SHP77 (cell line): ENCODE measurements at regions not wholly inside any gene's neighbourhood (a gene's known extent, or its start where the extent isn't known, plus 50 kb on each side); places are given as distances from the start of the nearest gene placed in this dataset.
"Not testable (repeated sequence)": the region's sequence is repeated elsewhere in the genome, so short reads cannot be mapped to it uniquely, and the experiment has no call there.

Source experiments
- DNase-seq, 2 experiments: peaks; one replicate each; lab custom pipeline; 2025; lab: John Stamatoyannopoulos, UW

- no peak for DNase-seq
Observed at GRCh38 chr5:8561224-8561840, 692.4 kb downstream of the MTRR start.

GRCh38 chr5:8561854-8562253 is 692.9 kb downstream of the MTRR start:
- DNase-seq, result no peak

DNA sequence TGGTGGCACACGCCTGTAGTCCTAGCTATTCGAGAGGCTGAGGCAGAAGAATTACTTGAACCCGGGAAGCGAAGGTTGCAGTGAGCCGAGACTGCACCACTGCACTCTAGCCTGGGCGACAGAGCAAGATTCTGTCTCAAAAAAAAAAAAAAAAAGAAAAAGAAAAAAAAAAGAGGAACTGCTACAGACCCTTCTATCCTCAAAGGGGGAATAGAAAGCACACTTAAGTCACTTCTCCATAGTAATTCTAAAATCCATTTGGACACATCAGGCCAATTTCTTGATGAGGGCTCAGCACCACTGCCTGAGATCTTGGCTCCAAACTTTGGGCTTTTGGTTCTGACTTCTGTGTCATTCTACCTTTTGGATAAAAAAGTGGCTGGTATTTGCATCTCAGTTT is 694.6 kb downstream of the MTRR start:
- DNase-seq, result not testable (repeated sequence)

DNA sequence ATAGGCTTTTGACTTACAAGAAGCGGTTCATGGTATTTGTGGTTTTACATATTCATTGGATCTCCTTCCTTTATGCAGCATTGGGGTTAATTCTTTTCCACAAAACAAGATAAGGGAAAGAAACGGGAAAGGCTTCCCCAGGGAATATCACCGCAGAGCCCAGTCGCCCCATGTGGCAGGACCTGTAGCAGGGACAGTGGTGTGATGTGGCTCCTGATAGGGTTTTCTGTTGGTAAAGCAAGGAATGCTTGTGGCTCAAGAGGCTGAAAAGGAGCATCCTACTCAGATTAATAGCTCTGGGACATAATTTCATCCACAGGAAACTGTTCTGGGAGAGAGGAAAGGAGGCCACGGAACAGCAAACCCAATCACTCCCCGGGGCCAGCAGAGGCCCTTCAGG is 699.9 kb downstream of the MTRR start:
- no peak for DNase-seq

DNA sequence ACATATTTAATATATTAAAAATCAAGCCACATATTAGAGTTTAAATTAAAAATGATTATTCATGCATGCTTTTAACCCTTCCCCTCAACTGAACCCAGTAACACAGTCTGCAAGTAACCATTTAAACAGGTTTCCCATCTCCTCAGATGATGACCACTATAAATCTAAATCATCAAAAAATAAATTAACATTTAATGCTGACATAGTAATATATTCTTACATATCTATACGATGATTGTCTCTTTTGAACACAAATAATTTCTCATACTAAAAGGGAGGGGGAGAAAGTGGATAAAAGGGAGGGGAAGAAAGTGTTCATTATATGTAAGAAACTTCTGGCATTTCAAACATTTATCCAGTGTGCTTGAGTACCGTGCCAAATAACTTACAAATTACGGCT is 701.6 kb downstream of the MTRR start:
- DNase-seq, result no peak

DNA sequence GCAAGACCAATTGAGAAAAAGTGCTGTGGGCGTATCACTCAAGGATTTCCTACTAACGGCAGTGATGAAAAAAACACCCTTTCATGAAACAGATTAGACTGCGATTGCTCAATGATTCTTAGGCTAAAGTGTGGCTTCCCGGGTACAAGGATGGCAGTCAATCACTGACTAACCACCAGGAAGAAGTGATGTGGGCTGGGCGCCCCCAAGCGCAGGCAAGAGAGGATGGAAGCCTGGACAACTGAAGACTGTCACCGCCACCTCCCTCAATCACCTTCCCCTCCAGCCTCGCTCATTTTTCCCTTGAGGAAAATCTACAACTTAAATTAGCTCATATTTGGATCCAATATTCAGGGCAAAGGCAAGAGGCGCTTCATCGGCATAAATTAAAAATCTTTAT is 707.2 kb downstream of the MTRR start:
- DNase-seq, result no peak

DNA sequence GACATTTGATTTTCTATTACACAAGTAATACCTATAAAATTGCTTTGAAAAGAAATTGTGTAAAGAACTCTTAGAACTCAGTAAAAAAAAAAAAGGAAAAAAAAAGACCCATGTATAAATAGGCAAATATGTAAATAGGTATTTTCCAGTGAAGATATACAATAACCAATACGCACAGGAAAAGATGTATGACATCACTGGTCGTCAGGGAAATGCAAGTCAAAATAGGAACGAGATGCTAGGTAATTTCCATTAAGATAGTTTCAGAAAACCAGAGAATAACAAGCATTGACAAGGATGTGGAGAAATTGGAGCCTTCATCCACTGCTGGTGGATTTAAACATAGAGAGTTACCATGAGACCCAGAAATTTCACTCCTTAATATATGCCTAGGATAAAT is 708.8 kb downstream of the MTRR start:
- DNase-seq, result no peak

DNA sequence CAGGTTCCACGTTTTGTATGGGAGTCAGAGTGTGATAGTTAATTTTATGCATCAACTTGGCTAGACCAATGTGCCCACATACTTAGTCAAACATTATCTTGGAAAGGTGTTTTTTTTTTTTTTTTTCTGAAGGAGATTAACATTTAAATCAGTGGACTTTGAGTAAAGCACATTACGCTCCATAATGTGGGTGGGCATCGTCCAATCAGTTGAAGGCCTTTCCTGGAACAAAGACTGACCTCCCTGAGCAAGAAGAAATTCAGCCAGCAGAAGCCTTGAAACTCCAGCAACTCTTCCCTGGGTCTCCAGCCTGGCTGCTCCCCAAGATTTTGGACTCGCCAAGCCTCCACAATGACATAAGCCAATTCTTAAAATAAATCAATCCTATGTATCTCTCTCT is 711.4 kb downstream of the MTRR start:
- DNase-seq, result no peak

DNA sequence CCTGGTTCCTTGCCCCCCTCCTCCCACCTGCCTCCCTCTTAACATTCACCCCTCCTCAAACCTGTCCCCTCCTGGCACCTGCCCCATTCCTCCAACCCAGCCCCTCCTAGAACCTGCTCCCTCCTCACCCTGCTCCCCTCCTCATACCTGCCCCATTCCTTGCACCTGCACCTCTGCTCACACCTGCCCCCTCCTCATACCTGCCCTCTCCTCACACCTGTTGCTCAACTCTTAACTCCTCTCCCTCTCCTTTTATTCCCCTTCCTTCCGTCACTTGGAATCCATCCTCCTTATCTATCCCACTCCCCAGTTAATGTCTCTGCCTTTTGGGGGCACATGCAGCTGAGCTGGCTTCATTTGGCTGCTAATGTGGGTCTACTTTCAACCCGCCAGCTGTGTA is 712.1 kb downstream of the MTRR start:
- no peak for DNase-seq

DNA sequence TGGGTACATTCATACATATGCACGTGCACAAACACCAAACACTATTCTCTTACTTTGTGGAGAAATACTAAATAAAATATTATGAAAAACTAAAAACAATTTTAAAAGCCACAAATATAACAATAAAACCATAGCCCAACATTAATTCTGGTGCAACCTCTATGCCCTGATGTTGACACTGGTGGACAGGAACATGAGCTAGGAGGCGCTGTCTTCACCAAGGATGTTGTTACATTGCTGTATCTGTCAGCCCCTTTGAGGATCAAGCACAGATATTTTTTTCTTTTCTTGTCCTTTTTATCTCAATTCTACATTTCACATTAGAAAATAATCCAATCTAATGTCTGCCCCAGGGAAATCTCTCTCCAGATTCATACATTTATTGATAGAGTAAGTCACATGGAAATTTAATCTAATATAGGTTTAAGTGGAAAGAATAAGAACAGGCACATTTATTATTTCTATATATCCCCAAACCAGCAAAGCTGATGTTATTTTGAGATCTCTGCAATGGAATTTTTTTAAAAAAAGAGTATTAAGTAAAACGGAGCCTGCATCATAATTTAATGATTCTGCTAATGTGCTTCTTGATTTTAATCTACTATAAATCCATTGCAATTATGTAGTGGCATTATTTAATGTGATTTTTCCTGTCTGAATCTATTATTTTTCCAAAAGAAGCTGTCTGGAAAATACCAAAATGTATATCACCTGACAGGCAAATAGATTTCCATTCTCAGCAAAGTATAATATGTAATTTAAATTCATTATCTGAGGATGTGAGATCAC is 716.5 kb downstream of the MTRR start:
- DNase-seq, result no peak

DNA sequence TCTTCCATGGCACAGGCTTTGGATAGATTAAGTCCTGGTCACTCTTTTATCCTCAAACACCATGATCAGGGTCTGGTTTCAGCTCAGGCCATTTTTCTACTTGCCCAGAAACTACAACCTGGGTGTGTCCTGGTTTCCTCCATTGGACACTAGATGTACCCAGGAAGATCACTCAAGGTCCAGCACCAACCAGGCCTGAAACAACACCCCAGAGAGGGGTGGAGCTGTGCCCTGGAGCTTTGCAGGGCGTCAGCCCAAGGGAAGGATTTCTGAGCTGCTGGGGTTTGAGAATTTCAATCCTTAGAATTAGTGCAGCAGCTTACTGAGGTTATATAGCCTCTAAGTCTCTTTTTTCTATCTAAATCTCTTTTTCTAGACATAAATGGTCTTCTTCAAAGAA is 722.0 kb downstream of the MTRR start:
- no peak for DNase-seq

- DNase-seq, result no peak
Observed at GRCh38 chr5:8598356-8598755, 729.4 kb downstream of the MTRR start.

- no peak for DNase-seq
Observed at GRCh38 chr5:8598996-8599395, 730.0 kb downstream of the MTRR start.

GRCh38 chr5:8600843-8601242 is 731.9 kb downstream of the MTRR start:
- DNase-seq, result no peak

DNA sequence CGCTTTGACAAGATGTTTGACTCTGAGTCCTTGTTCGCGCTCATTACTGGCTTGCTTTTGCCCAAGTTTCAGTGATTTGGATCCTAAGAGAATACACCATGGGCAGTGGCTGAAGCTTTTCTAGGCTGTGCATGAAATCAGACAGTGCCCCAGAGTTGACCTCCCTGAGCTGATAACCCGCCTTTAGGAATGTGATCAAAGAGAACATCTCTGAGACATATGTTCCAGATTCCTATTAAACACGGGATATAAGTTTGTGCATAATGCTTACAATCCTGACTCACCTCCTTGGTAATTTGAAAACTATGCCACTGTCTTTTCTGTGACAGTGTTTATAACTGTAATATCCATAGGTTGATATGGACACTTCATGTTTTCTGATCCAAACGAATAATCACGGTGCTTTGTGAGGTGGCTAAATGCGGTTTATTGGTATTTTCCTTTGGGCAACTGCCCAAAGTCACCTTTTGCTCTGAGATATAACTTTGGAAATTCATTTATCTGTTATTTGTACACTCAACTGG is 732.9 kb downstream of the MTRR start:
- DNase-seq, result no peak

GRCh38 chr5:8606231-8606630 is 737.3 kb downstream of the MTRR start:
- DNase-seq, result no peak

GRCh38 chr5:8611067-8611466 is 742.1 kb downstream of the MTRR start:
- DNase-seq, result no peak

- no peak for DNase-seq
Observed at GRCh38 chr5:8613078-8613685, 744.2 kb downstream of the MTRR start.

DNA sequence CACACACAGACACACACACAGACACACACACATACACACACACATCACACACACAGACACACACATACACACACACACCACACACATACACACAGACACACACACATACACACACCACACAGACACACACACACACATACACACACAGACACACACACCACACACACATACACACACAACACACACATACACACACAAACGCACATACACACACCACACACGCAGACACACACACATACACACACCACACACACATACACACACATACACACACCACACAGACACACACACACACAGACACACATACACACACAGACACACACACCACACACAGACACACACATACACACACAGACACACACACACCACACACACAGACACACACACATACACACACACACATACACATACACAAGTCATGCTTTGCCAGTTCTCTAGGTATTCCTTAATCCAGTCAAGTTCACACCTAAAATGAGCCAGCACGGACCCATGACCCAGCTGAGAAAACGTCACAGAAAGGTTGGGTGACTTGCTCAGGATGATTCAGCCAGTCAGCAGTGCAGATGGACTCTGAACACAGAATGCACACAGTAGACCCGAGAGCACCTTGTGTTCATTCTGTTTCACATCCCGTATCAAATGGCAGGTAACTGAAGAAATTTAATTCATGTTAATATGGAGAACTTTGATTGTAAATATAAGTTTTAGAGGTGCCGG is 746.4 kb downstream of the MTRR start:
- no peak for DNase-seq

- DNase-seq, result peak; percentile 19 to 49
Observed at GRCh38 chr5:8628521-8628920, 759.6 kb downstream of the MTRR start.

GRCh38 chr5:8633259-8633658 is 764.3 kb downstream of the MTRR start:
- DNase-seq, result no peak

- no peak for DNase-seq
Observed at GRCh38 chr5:8633696-8634095, 764.7 kb downstream of the MTRR start.

DNA sequence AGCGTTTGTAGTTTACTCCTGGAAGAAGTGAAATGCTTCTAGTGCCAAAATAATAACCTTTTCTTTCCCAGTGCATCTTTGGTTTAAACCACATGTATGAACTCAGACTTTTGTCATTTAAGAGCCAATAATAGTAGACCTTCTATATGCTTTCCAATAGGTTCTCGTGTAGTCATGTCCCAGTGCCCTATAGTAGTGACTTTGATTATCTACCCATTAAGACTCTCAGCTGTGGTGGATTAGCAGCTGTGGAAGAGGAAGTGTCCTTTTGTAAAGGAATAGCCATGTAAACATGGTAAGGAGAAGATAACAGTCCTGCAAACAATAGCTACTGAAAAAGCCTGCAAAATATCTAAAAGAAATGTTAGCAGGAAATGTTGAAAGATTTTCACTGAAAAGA is 765.3 kb downstream of the MTRR start:
- DNase-seq, result no peak
